Gastroesophageal sphincter (tissue), 3 donors: ENCODE measurements at regions not wholly inside any gene's neighbourhood (a gene's known extent, or its start where the extent isn't known, plus 50 kb on each side); places are given as distances from the start of the nearest gene placed in this dataset.

Experiments used
- CTCF ChIP-seq, 4 experiments: fragments of 200-600 bp in 2 of 4; fragments of 450-650 bp in 2 of 4; sonication (generic) in 1 of 4; IDR thresholded peaks; one replicate each; pipeline ENCODE4 v1.5.1; 2017 to 2019; ENCODE audit warnings: antibody characterized with exemption in 4 of 4, mild to moderate bottlenecking in 2 of 4, moderate library complexity in 2 of 4
- EP300 ChIP-seq: sonication (generic); formaldehyde crosslinking; IDR thresholded peaks from one replicate; pipeline ENCODE4 v1.6.1; 2017; ENCODE audit warnings: antibody characterized with exemption, mild to moderate bottlenecking
- POLR2A ChIP-seq, 2 donors: fragments of 450-650 bp; IDR thresholded peaks; one replicate each; pipeline ENCODE4 v1.6.1; 2017; ENCODE audit warnings: antibody characterized with exemption in 2 of 2, mild to moderate bottlenecking in 2 of 2, moderate library complexity in 1 of 2
- POLR2AphosphoS5 ChIP-seq: sonication (generic); formaldehyde crosslinking; IDR thresholded peaks from one replicate; pipeline ENCODE4 v1.6.1; 2017; ENCODE audit warnings: antibody characterized with exemption

DNA sequence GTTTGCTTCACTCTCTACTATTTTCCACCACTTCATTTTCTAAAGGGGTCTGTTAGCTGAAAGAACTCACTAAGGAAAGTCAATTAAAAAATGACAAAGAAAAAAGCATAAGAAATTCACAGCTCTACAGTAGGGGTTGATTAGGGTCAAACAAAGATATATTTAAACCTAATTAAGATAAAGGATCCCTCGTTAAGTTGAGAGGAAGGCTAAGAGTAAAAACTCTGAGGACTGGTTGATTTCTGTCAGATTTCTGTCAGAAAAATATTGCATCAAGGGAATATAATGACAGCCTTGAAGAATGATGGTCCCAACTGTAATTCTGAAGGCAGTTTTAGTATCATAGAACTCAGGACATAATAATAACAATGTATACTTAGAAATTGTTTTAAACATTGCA lies 218.0 kb downstream of the QDPR start:
- TF ChIP-seq CTCF (IDR thresholded peaks at IDR 0.05) (no peak), EP300 (no peak), POLR2AphosphoS5 (no peak), POLR2A (IDR thresholded peaks at IDR 0.05) (no peak)
